ENCODE measurements at regions not wholly inside any gene's neighbourhood (a gene's known extent, or its start where the extent isn't known, plus 50 kb on each side); places are given as distances from the start of the nearest gene placed in this dataset.

GRCh38 chr10:1807924-1808323 lies 70.6 kb upstream of the ADARB2 start:
- DNase-seq (ENCODE audit: low spot score): no peak

- no peak for DNase-seq (ENCODE audit: low spot score)
Observed at GRCh38 chr10:1807196-1807595, 69.9 kb upstream of the ADARB2 start.

- no peak for DNase-seq (ENCODE audit: low spot score)
Observed at GRCh38 chr10:1802413-1802812, 65.1 kb upstream of the ADARB2 start.

- no peak for DNase-seq (ENCODE audit: low spot score)
Observed at GRCh38 chr10:1788401-1788800, 51.1 kb upstream of the ADARB2 start.
